ENCODE measurements at regions not wholly inside any gene's neighbourhood (a gene's known extent, or its start where the extent isn't known, plus 50 kb on each side); places are given as distances from the start of the nearest gene placed in this dataset.

DNA sequence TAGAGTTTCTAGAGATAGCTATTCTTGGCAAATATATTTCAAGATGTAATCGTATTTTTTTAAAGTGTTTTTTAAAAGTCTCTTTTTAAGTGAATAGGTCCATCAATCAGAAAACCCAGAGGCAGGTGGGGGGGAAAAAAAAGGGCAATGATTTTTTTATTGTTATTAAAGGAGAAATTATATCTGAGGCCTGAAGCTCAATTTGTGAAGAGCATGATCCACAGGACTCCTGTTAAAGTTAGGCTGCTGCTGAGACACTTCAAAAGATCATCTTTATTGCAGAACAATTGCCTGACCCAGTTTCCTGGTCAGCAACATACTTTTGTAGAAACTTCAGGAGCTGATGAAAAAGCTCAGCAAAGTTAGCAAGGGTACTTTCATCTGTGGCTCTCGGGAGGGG, 326.2 kb downstream of the RASEF start:
- no peak overlapping the region for H3K9ac ChIP-seq (ENCODE audit: low read length)
- TF ChIP-seq REST (IDR thresholded peaks at IDR 0.05; ENCODE audit: borderline replicate concordance), result no peak
- no peak for TF ChIP-seq POLR2AphosphoS5 (IDR thresholded peaks at IDR 0.05)
- no peak for TF ChIP-seq RAD21 (conservative IDR thresholded peaks at IDR 0.05)
- TF ChIP-seq SMC3 (conservative IDR thresholded peaks at IDR 0.05; ENCODE audit: poor library complexity), result no peak
- no peak for TF ChIP-seq EZH2 (IDR thresholded peaks at IDR 0.05; ENCODE audit: borderline replicate concordance, insufficient read depth, low read length, poor library complexity, severe bottlenecking)
- no peak for TF ChIP-seq EP300 (conservative IDR thresholded peaks at IDR 0.05; ENCODE audit: poor library complexity, severe bottlenecking)
- TF ChIP-seq, protein P1, sequence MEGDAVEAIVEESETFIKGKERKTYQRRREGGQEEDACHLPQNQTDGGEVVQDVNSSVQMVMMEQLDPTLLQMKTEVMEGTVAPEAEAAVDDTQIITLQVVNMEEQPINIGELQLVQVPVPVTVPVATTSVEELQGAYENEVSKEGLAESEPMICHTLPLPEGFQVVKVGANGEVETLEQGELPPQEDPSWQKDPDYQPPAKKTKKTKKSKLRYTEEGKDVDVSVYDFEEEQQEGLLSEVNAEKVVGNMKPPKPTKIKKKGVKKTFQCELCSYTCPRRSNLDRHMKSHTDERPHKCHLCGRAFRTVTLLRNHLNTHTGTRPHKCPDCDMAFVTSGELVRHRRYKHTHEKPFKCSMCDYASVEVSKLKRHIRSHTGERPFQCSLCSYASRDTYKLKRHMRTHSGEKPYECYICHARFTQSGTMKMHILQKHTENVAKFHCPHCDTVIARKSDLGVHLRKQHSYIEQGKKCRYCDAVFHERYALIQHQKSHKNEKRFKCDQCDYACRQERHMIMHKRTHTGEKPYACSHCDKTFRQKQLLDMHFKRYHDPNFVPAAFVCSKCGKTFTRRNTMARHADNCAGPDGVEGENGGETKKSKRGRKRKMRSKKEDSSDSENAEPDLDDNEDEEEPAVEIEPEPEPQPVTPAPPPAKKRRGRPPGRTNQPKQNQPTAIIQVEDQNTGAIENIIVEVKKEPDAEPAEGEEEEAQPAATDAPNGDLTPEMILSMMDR (IDR thresholded peaks at IDR 0.05; ENCODE audit: poor library complexity, severe bottlenecking), result no peak
- no peak for TF ChIP-seq TAF1 (IDR thresholded peaks at IDR 0.05; ENCODE audit: low read depth)
- no peak for TF ChIP-seq MXI1 (conservative IDR thresholded peaks at IDR 0.05; ENCODE audit: poor library complexity, severe bottlenecking)
- no peaks in the 10 kb centered on the region for H3F3A ChIP-seq (ENCODE audit: insufficient read depth, low read length, poor library complexity, severe bottlenecking)
- H3K9me2 ChIP-seq (ENCODE audit: insufficient read depth, low read length), result no peaks in the 10 kb centered on the region
- no peak overlapping the region for H3K4me3 ChIP-seq (ENCODE audit: low read length)
- no peaks in the 10 kb centered on the region for H3K36me3 ChIP-seq (ENCODE audit: insufficient read depth, low read length)
- H3K79me2 ChIP-seq (replicated peaks; ENCODE audit: insufficient read depth, low read length), result no peaks in the 10 kb centered on the region
- no peaks in the 10 kb centered on the region for H4K20me1 ChIP-seq (ENCODE audit: insufficient read depth)
- no peak overlapping the region for H3K4me2 ChIP-seq (ENCODE audit: low read length)
- peak overlapping the region; percentile 56 for H3K27ac ChIP-seq (ENCODE audit: low read length)
- no peak overlapping the region for H2AFZ ChIP-seq (ENCODE audit: low read depth, low read length)
- H3K27me3 ChIP-seq (ENCODE audit: insufficient read depth, low read depth, low read length), result no peaks in the 10 kb centered on the region
- H3K9me3 ChIP-seq (ENCODE audit: low read length), result no peaks in the 10 kb centered on the region

- TF ChIP-seq POLR2AphosphoS5 (IDR thresholded peaks at IDR 0.05) (no peak), RAD21 (conservative IDR thresholded peaks at IDR 0.05) (no peak), MXI1 (conservative IDR thresholded peaks at IDR 0.05; ENCODE audit: poor library complexity, severe bottlenecking) (no peak), TAF1 (IDR thresholded peaks at IDR 0.05; ENCODE audit: low read depth) (no peak), EZH2 (IDR thresholded peaks at IDR 0.05; ENCODE audit: borderline replicate concordance, insufficient read depth, low read length, poor library complexity, severe bottlenecking) (no peak), SMC3 (conservative IDR thresholded peaks at IDR 0.05; ENCODE audit: poor library complexity) (no peak), EP300 (conservative IDR thresholded peaks at IDR 0.05; ENCODE audit: poor library complexity, severe bottlenecking) (no peak), REST (IDR thresholded peaks at IDR 0.05; ENCODE audit: borderline replicate concordance) (no peak)
- TF ChIP-seq, protein P1 (IDR thresholded peaks at IDR 0.05; ENCODE audit: poor library complexity, severe bottlenecking), result no peak
- Histone ChIP-seq H3F3A (ENCODE audit: insufficient read depth, low read length, poor library complexity, severe bottlenecking) (no peaks in the 10 kb centered on the region), H3K27ac (ENCODE audit: low read length) (no peak overlapping the region), H3K9me3 (ENCODE audit: low read length) (no peaks in the 10 kb centered on the region), H3K36me3 (ENCODE audit: insufficient read depth, low read length) (no peaks in the 10 kb centered on the region), H4K20me1 (ENCODE audit: insufficient read depth) (no peaks in the 10 kb centered on the region), H3K4me2 (ENCODE audit: low read length) (no peak overlapping the region), H2AFZ (ENCODE audit: low read depth, low read length) (no peak overlapping the region), H3K9me2 (ENCODE audit: insufficient read depth, low read length) (no peaks in the 10 kb centered on the region), H3K9ac (ENCODE audit: low read length) (no peak overlapping the region), H3K27me3 (ENCODE audit: insufficient read depth, low read depth, low read length) (no peaks in the 10 kb centered on the region), H3K4me3 (ENCODE audit: low read length) (no peak overlapping the region), H3K79me2 (replicated peaks; ENCODE audit: insufficient read depth, low read length) (no peaks in the 10 kb centered on the region)
Measured at GRCh38 chr9:82745919-82746318, 317.0 kb downstream of the RASEF start.
